Upper lobe of left lung (tissue), 4 donors: ENCODE measurements at regions not wholly inside any gene's neighbourhood (a gene's known extent, or its start where the extent isn't known, plus 50 kb on each side); places are given as distances from the start of the nearest gene placed in this dataset.

Source experiments
- EP300 ChIP-seq, 4 donors: sonication (generic); formaldehyde crosslinking; IDR thresholded peaks; one replicate each; pipeline ENCODE4 v1.5.1; 2017; ENCODE audit warnings: antibody characterized with exemption in 4 of 4, control low read depth in 2 of 4
- POLR2AphosphoS5 ChIP-seq, 2 donors: sonication (generic); formaldehyde crosslinking; IDR thresholded peaks; one replicate each; pipeline ENCODE4 v1.5.1; 2017; ENCODE audit warnings: antibody characterized with exemption in 2 of 2
- TF ChIP-seq, protein P1 (sequence below), 6 experiments: fragments of 450-650 bp in 4 of 6; fragments of 200-600 bp in 2 of 6; sonication (generic) in 2 of 6; IDR thresholded peaks; one replicate each; pipeline ENCODE4 v1.5.1; 2016 to 2019; ENCODE audit warnings: antibody characterized with exemption in 6 of 6

DNA sequence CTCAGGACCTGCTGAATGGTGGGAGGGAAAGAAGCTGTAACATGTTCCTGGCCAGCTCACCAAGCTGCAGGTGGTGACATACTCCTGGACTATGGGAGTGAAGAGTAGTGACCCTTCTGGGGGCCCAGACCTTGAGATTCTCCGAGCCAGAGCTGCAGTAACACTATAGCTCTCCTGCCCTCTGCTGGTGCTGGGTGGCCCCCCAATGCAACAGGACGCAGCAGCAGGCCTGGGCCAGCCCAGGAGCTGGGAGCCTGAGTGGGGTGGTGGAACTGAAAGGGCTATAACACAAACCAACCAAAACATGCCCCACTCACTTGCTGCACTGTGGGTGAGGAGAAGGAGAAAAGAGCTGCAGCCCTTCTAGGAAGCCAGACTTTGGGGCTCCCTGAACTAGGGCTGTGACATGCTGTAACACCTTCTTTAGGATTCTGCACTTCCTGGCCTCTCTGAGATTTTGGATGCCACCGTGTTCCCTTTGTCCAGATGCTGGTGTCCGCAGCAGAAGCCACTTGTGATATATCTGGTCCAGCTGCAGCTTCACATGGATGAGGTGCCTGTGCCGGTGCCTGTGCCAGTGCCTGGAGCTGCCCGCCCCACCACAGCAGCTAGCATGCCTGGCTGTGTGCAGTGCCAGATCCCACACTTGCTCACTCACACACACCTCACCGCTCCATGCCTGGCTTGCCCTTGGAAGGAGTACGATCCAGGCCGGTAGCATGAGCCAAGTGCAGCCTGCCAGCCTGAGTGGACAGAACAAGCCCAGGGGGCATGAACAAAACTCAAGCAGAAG lies 636.8 kb upstream of the KCNMB2 start:
- TF ChIP-seq, protein P1, sequence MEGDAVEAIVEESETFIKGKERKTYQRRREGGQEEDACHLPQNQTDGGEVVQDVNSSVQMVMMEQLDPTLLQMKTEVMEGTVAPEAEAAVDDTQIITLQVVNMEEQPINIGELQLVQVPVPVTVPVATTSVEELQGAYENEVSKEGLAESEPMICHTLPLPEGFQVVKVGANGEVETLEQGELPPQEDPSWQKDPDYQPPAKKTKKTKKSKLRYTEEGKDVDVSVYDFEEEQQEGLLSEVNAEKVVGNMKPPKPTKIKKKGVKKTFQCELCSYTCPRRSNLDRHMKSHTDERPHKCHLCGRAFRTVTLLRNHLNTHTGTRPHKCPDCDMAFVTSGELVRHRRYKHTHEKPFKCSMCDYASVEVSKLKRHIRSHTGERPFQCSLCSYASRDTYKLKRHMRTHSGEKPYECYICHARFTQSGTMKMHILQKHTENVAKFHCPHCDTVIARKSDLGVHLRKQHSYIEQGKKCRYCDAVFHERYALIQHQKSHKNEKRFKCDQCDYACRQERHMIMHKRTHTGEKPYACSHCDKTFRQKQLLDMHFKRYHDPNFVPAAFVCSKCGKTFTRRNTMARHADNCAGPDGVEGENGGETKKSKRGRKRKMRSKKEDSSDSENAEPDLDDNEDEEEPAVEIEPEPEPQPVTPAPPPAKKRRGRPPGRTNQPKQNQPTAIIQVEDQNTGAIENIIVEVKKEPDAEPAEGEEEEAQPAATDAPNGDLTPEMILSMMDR (IDR thresholded peaks at IDR 0.05): no peak
- no peak for TF ChIP-seq EP300 (IDR thresholded peaks at IDR 0.05)
- no peak for TF ChIP-seq POLR2AphosphoS5 (IDR thresholded peaks at IDR 0.05)
